GM12878 (cell line): ENCODE measurements at regions not wholly inside any gene's neighbourhood (a gene's known extent, or its start where the extent isn't known, plus 50 kb on each side); places are given as distances from the start of the nearest gene placed in this dataset.

ENCODE experiments used
- ATAC-seq: fragments of 200-7000 bp; cut with Tn5 transposase; 3 replicates; pipeline ENCODE4 v1.9.1; 2020; ENCODE audit warnings: mild to moderate bottlenecking, moderate library complexity
- BruUV-seq: library from RNA; stranded (reverse); fragments of 400-500 nt; replicated peaks from 2 replicates; lab custom pipeline; 2021; lab: Mats Ljungman, UMichigan
- CTCF ChIA-PET: fragments of 300-600 bp; sonication (Branson Sonifier 250); formaldehyde crosslinking; extraction: SDS; loops from one replicate; lab custom pipeline; 2021; ENCODE audit warnings: inconsistent platforms; lab: Yijun Ruan, JAX
- POLR2A ChIA-PET: fragments of 350-600 bp; formaldehyde crosslinking; extraction: SDS; loops from one replicate; lab custom pipeline; 2021; ENCODE audit warnings: inconsistent platforms; lab: Charles Lee
- RAD21 ChIA-PET: fragments of 300-600 bp; sonication (Branson Sonifier 250); formaldehyde crosslinking; loops from one replicate; lab custom pipeline; 2023; ENCODE audit warnings: antibody characterized with exemption; ENCODE audit not compliant: unreplicated experiment; lab: Charles Lee
- SMC1A ChIA-PET: fragments of 300-600 bp; sonication (Branson Sonifier 250); formaldehyde crosslinking; loops from one replicate; lab custom pipeline; 2023; ENCODE audit not compliant: unreplicated experiment, uncharacterized antibody; lab: Charles Lee
- DNase-seq: peaks from one replicate; pipeline ENCODE4 v3.0.0-alpha.2; 2011; ENCODE audit warnings: low read depth, low spot score
- FAIRE-seq: peaks from 3 replicates; lab custom pipeline; 2011; peaks lifted over from hg19 to GRCh38; lab: Jason Lieb, UNC
- H2AFZ ChIP-seq: 2 replicates; pipeline ENCODE4 v1.6.0; 2011; ENCODE audit warnings: low read depth, low read length, control low read depth; ENCODE audit not compliant: control insufficient read depth
- H3K27ac ChIP-seq: 2 replicates; pipeline ENCODE4 v1.5.1; 2011; ENCODE audit warnings: control low read depth; ENCODE audit not compliant: control insufficient read depth, insufficient read depth
- H3K27me3 ChIP-seq, 2 experiments: replicated peaks in 1 of 2; 2 replicates each; pipeline versions ENCODE4 v1.6.0 to v1.6.1; 2011; ENCODE audit warnings: low read length in 1 of 2; ENCODE audit not compliant: control insufficient read depth in 2 of 2, insufficient read depth in 2 of 2
- H3K36me3 ChIP-seq, 2 experiments: 2 replicates each; pipeline ENCODE4 v1.5.1; 2011; ENCODE audit warnings: low read length in 1 of 2; ENCODE audit not compliant: control insufficient read depth in 2 of 2, insufficient read depth in 2 of 2
- H3K4me1 ChIP-seq: 2 replicates; pipeline ENCODE4 v1.6.1; 2011; ENCODE audit warnings: mild to moderate bottlenecking, low read length, moderate library complexity, mixed read lengths; ENCODE audit not compliant: control insufficient read depth, insufficient read depth
- H3K4me2 ChIP-seq: 2 replicates; pipeline ENCODE4 v1.6.0; 2011; ENCODE audit warnings: control low read depth; ENCODE audit not compliant: control insufficient read depth, insufficient read depth
- H3K4me3 ChIP-seq: fragments of 200-600 bp; sonication (generic); 2 replicates; pipeline ENCODE4 v1.5.1; 2016
- H3K79me2 ChIP-seq: 2 replicates; pipeline ENCODE4 v1.6.0; 2011; ENCODE audit warnings: low read length; ENCODE audit not compliant: control insufficient read depth, insufficient read depth
- H3K9ac ChIP-seq: 2 replicates; pipeline ENCODE4 v1.8.0; 2011; ENCODE audit warnings: low read length, control low read depth, mixed read lengths; ENCODE audit not compliant: control insufficient read depth, insufficient read depth
- H3K9me3 ChIP-seq: replicated peaks from 3 replicates; pipeline ENCODE4 v1.5.1; 2011; ENCODE audit warnings: mild to moderate bottlenecking, low read length; ENCODE audit not compliant: control insufficient read depth, insufficient read depth
- H4K20me1 ChIP-seq: 2 replicates; pipeline ENCODE4 v1.6.0; 2011; ENCODE audit not compliant: control insufficient read depth, insufficient read depth
- ATF7 ChIP-seq: fragments of 450-650 bp; IDR thresholded peaks from 2 replicates; pipeline ENCODE4 v1.6.1; 2016; ENCODE audit warnings: low read depth, mild to moderate bottlenecking
- GATAD2B ChIP-seq: fragments of 450-650 bp; conservative IDR thresholded peaks from 2 replicates; pipeline ENCODE4 v1.6.1; 2017; ENCODE audit warnings: low read depth, mild to moderate bottlenecking, moderate library complexity
- MYB ChIP-seq: fragments of 150-350 bp; IDR thresholded peaks from 2 replicates; pipeline ENCODE4 v1.6.1; 2014; ENCODE audit warnings: mild to moderate bottlenecking, low read depth, low read length, borderline replicate concordance
- NR2C1 ChIP-seq: fragments of 450-650 bp; IDR thresholded peaks from 2 replicates; pipeline ENCODE4 v1.6.1; 2017; ENCODE audit warnings: antibody characterized with exemption, mild to moderate bottlenecking, moderate library complexity
- NR2C2 ChIP-seq: IDR thresholded peaks from 2 replicates; pipeline ENCODE4 v1.6.1; 2011; ENCODE audit warnings: borderline replicate concordance, low read depth; ENCODE audit not compliant: control insufficient read depth, insufficient read length
- WRNIP1 ChIP-seq: IDR thresholded peaks from 2 replicates; pipeline ENCODE4 v1.6.1; 2011; ENCODE audit warnings: low read depth, low read length, improper control_type of control experiment, borderline replicate concordance
- YY1 ChIP-seq: IDR thresholded peaks from 2 replicates; pipeline ENCODE4 v1.6.1; 2011; ENCODE audit warnings: low read depth, mild to moderate bottlenecking, low read length
- ZNF207 ChIP-seq: fragments of 450-650 bp; IDR thresholded peaks from 2 replicates; pipeline ENCODE4 v1.6.1; 2014; ENCODE audit warnings: antibody characterized with exemption, mild to moderate bottlenecking, borderline replicate concordance
- whole genome bisulfite sequencing: methylation state at CpG from one replicate; pipeline ENCODE4 v1.1.6; 2016; ENCODE audit warnings: low lambda C conversion rate; ENCODE audit not compliant: insufficient replicate concordance, insufficient coverage; ENCODE audit errors: missing lambda C conversion rate; 5-methylcytosine and 5-hydroxymethylcytosine counted together
- in situ Hi-C: fragments of 300-500 bp; cut with MboI; formaldehyde crosslinking; loops from 9 replicates; pipeline ENCODE4 v1.14.3; 2018; ENCODE audit warnings: mixed read lengths
- intact Hi-C: fragments of 100-400 bp; cut with micrococcal nuclease; formaldehyde crosslinking; loops from one replicate; pipeline ENCODE4 v1.14.2; 2022; ENCODE audit not compliant: unreplicated experiment
- TF ChIP-seq, protein P1 (sequence below): fragments of 450-650 bp; formaldehyde crosslinking; IDR thresholded peaks from 2 replicates; pipeline ENCODE4 v1.5.0; 2022; ENCODE audit warnings: mild to moderate bottlenecking, missing genetic modification characterization
- TF ChIP-seq, protein P2 (sequence below): fragments of 150-350 bp; IDR thresholded peaks from 2 replicates; pipeline ENCODE4 v1.6.1; 2016; ENCODE audit warnings: low read depth, low read length

DNA sequence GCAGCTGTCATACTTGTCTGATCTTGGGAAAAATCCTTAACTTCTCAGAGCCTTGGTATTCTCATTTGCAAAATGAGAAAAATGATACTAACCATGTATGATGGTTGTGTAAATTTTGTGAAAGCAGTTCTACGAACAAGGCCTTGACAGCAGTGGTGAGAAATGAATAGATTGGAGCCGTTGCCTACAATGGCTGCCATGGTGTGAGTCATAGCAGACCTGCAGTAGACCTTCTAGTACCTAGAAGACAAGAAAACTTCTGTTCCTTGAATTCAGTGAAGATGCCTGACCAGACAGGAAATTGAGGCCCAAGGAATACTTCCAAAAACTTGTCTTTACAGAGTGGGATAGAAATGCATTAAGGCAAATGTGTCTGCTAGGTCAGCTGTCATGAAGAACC is 338.9 kb downstream of the QKI start:
- ChIA-PET CTCF (no interaction called here), SMC1A (no interaction called here), RAD21 (no interaction called here), POLR2A (no interaction called here)
- Histone ChIP-seq H3K36me3 (no peaks in the 10 kb centered on the region), H3K4me1 (peaks cover 16% of the 10 kb centered on the region), H3K27me3 (no peaks in the 10 kb centered on the region), H3K27ac (no peak overlapping the region), H4K20me1 (no peaks in the 10 kb centered on the region), H3K4me3 (no peak overlapping the region), H3K4me2 (no peak overlapping the region), H3K9ac (no peak overlapping the region), H2AFZ (no peak overlapping the region), H3K9me3 (peaks cover 7% of the 10 kb centered on the region; the same call in 2 of the 3 replicates), H3K79me2 (no peaks in the 10 kb centered on the region)
- DNase-seq (no peak), FAIRE-seq (no peak), ATAC-seq (no peak)
- in situ Hi-C loops = no loop called here
- 0 out of 2 replicates have a peak, but pooled peaks have one; percentile 23 for TF ChIP-seq YY1
- TF ChIP-seq MYB = no peak
- TF ChIP-seq NR2C2 = no peak
- no peak for TF ChIP-seq NR2C1
- TF ChIP-seq ATF7 = no peak
- intact Hi-C loops = no loop called here
- BruUV-seq = no TSS peak
- WGBS = 73% methylated on average over 2 of the region's 2 CpGs

DNA sequence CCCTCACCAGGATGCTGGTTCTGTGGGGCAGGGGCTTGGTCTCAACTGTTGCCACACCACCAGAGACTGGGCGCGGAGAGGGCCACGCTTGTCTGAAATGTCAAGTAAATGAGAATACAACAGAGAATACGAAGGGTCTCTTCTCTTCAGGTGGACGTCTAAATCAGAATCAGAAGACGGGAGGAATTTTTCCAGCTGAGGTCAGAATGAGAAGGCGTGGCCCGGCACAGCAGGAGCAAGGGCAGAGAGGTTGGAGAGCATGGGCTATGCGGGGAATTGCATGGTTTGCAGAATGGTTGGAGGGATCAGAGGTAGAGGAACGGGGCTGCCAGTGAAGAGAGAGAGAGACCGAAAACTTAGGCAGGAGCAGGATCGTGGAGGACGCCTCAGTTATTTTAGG is 337.9 kb downstream of the QKI start:
- Histone ChIP-seq H3K4me1 (peaks cover 16% of the 10 kb centered on the region), H2AFZ (no peak overlapping the region), H3K4me3 (no peak overlapping the region), H3K9ac (no peak overlapping the region), H3K27me3 (no peaks in the 10 kb centered on the region), H3K27ac (no peak overlapping the region), H3K4me2 (no peak overlapping the region), H3K9me3 (peaks cover 7% of the 10 kb centered on the region; the same call in 2 of the 3 replicates), H3K36me3 (no peaks in the 10 kb centered on the region), H4K20me1 (no peaks in the 10 kb centered on the region), H3K79me2 (no peaks in the 10 kb centered on the region)
- ChIA-PET POLR2A (no interaction called here), SMC1A (no interaction called here), CTCF (no interaction called here), RAD21 (no interaction called here)
- no TSS peak for BruUV-seq
- intact Hi-C loops = no loop called here
- FAIRE-seq (no peak), ATAC-seq (no peak), DNase-seq (no peak)
- WGBS = 91% methylated on average over 13 of the region's 13 CpGs
- in situ Hi-C loops = no loop called here
- no peak for TF ChIP-seq WRNIP1
- TF ChIP-seq, protein P1, sequence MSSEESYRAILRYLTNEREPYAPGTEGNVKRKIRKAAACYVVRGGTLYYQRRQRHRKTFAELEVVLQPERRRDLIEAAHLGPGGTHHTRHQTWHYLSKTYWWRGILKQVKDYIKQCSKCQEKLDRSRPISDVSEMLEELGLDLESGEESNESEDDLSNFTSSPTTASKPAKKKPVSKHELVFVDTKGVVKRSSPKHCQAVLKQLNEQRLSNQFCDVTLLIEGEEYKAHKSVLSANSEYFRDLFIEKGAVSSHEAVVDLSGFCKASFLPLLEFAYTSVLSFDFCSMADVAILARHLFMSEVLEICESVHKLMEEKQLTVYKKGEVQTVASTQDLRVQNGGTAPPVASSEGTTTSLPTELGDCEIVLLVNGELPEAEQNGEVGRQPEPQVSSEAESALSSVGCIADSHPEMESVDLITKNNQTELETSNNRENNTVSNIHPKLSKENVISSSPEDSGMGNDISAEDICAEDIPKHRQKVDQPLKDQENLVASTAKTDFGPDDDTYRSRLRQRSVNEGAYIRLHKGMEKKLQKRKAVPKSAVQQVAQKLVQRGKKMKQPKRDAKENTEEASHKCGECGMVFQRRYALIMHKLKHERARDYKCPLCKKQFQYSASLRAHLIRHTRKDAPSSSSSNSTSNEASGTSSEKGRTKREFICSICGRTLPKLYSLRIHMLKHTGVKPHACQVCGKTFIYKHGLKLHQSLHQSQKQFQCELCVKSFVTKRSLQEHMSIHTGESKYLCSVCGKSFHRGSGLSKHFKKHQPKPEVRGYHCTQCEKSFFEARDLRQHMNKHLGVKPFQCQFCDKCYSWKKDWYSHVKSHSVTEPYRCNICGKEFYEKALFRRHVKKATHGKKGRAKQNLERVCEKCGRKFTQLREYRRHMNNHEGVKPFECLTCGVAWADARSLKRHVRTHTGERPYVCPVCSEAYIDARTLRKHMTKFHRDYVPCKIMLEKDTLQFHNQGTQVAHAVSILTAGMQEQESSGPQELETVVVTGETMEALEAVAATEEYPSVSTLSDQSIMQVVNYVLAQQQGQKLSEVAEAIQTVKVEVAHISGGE (CRISPR knock-in tag) = no peak
- TF ChIP-seq ZNF207 = no peak
- TF ChIP-seq, protein P2, sequence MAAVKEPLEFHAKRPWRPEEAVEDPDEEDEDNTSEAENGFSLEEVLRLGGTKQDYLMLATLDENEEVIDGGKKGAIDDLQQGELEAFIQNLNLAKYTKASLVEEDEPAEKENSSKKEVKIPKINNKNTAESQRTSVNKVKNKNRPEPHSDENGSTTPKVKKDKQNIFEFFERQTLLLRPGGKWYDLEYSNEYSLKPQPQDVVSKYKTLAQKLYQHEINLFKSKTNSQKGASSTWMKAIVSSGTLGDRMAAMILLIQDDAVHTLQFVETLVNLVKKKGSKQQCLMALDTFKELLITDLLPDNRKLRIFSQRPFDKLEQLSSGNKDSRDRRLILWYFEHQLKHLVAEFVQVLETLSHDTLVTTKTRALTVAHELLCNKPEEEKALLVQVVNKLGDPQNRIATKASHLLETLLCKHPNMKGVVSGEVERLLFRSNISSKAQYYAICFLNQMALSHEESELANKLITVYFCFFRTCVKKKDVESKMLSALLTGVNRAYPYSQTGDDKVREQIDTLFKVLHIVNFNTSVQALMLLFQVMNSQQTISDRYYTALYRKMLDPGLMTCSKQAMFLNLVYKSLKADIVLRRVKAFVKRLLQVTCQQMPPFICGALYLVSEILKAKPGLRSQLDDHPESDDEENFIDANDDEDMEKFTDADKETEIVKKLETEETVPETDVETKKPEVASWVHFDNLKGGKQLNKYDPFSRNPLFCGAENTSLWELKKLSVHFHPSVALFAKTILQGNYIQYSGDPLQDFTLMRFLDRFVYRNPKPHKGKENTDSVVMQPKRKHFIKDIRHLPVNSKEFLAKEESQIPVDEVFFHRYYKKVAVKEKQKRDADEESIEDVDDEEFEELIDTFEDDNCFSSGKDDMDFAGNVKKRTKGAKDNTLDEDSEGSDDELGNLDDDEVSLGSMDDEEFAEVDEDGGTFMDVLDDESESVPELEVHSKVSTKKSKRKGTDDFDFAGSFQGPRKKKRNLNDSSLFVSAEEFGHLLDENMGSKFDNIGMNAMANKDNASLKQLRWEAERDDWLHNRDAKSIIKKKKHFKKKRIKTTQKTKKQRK = no peak
- no peak for TF ChIP-seq GATAD2B
- no peak for TF ChIP-seq NR2C1
